GM12891 (cell line): ENCODE measurements at regions not wholly inside any gene's neighbourhood (a gene's known extent, or its start where the extent isn't known, plus 50 kb on each side); places are given as distances from the start of the nearest gene placed in this dataset.

Experiments
- PAX5 ChIP-seq: IDR thresholded peaks from 2 replicates; pipeline ENCODE4 v1.6.1; 2011; ENCODE audit warnings: low read length, moderate library complexity, mild to moderate bottlenecking; ENCODE audit not compliant: insufficient read depth, severe bottlenecking
- POLR2A ChIP-seq: IDR thresholded peaks from 2 replicates; pipeline ENCODE4 v1.6.1; 2011; ENCODE audit warnings: low read depth, low read length, control low read depth
- POLR2AphosphoS5 ChIP-seq: IDR thresholded peaks from 2 replicates; pipeline ENCODE4 v1.6.1; 2011; ENCODE audit warnings: low read depth, low read length, control low read depth
- POU2F2 ChIP-seq: IDR thresholded peaks from 2 replicates; pipeline ENCODE4 v1.6.1; 2011; ENCODE audit warnings: low read depth, mild to moderate bottlenecking, control low read depth, low read length, moderate library complexity
- SPI1 ChIP-seq: IDR thresholded peaks from 2 replicates; pipeline ENCODE4 v1.6.1; 2011; ENCODE audit warnings: low read depth, low read length, control low read depth
- TAF1 ChIP-seq: IDR thresholded peaks from 2 replicates; pipeline ENCODE4 v1.6.1; 2011; ENCODE audit warnings: low read depth, low read length, control low read depth

DNA sequence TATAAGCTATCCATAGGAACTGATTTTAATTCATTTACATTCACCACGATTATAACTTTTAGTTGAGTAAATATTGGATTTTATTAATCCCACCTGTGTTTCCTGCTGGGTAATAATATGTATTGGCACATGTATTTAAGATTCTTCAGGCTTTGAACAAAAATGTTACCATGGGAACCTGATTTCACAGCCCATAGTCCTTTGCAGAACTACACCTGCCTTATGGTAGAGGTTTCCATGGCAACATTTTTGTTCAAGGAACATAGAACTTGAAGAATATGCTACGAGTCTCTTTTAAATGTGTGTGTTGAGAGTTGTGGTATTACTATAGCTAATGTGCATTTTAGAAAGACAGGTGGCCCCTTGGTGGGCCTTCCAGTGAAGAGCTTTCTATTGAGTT lies 317.4 kb downstream of the SAMD5 start:
- TF ChIP-seq POLR2AphosphoS5 (no peak), POLR2A (no peak), TAF1 (no peak), PAX5 (no peak), SPI1 (no peak), POU2F2 (no peak)
